HUES64 (cell line): ENCODE measurements at regions not wholly inside any gene's neighbourhood (a gene's known extent, or its start where the extent isn't known, plus 50 kb on each side); places are given as distances from the start of the nearest gene placed in this dataset.
"Not testable (repeated sequence)": the region's sequence is repeated elsewhere in the genome, so short reads cannot be mapped to it uniquely, and the experiment has no call there.

ENCODE experiments used
- H3K27ac ChIP-seq: 2 replicates; pipeline ENCODE4 v1.7.0; 2013; ENCODE audit warnings: low read depth, low read length, inconsistent platforms
- H3K27me3 ChIP-seq: 2 replicates; pipeline ENCODE4 v1.6.1; 2013; ENCODE audit warnings: mild to moderate bottlenecking, low read length; ENCODE audit not compliant: insufficient read depth
- H3K36me3 ChIP-seq: 2 replicates; pipeline ENCODE4 v1.6.1; 2013; ENCODE audit warnings: mild to moderate bottlenecking, low read length; ENCODE audit not compliant: insufficient read depth
- H3K4me1 ChIP-seq: 2 replicates; pipeline ENCODE4 v1.6.1; 2013; ENCODE audit warnings: mild to moderate bottlenecking, low read length, moderate library complexity; ENCODE audit not compliant: insufficient read depth
- H3K4me3 ChIP-seq: 2 replicates; pipeline ENCODE4 v1.5.1; 2013; ENCODE audit warnings: mild to moderate bottlenecking, low read length, moderate library complexity
- H3K9ac ChIP-seq: 2 replicates; pipeline ENCODE4 v1.6.1; 2013; ENCODE audit warnings: mild to moderate bottlenecking, low read depth, low read length
- H3K9me3 ChIP-seq: 2 replicates; pipeline ENCODE4 v1.6.1; 2013; ENCODE audit warnings: low read depth, low read length; ENCODE audit not compliant: insufficient read depth
- WGBS: fragments of 150-250, 120-280 bp; methylation state at CpG from one replicate; pipeline ENCODE4 v1.1.7; 2013; ENCODE audit warnings: missing lambda C conversion rate; 5-methylcytosine and 5-hydroxymethylcytosine counted together

GRCh38 chr13:62379241-62379640 is 963.6 kb upstream of the PCDH20 start:
- not testable (repeated sequence) for H3K9me3 ChIP-seq, H3K4me3 ChIP-seq, H3K4me1 ChIP-seq, H3K36me3 ChIP-seq, H3K27ac ChIP-seq, H3K9ac ChIP-seq, H3K27me3 ChIP-seq
- 94% methylated on average over 21 of the region's 21 CpGs for WGBS

- H3K9ac ChIP-seq = no peak overlapping the region
- 100% methylated on average over 1 of the region's 1 CpG for WGBS
- no peaks in the 10 kb centered on the region for H3K4me1 ChIP-seq
- H3K4me3 ChIP-seq = no peak overlapping the region
- H3K27ac ChIP-seq = no peak overlapping the region
- no peaks in the 10 kb centered on the region for H3K36me3 ChIP-seq
- H3K9me3 ChIP-seq = no peaks in the 10 kb centered on the region
- no peaks in the 10 kb centered on the region for H3K27me3 ChIP-seq
These were observed 962.2 kb upstream of the PCDH20 start for GRCh38 chr13:62377838-62378237.

- no peaks in the 10 kb centered on the region for H3K36me3 ChIP-seq
- no peak overlapping the region for H3K4me3 ChIP-seq
- H3K9me3 ChIP-seq = no peaks in the 10 kb centered on the region
- no peak overlapping the region for H3K9ac ChIP-seq
- no peaks in the 10 kb centered on the region for H3K27me3 ChIP-seq
- WGBS = 100% methylated on average over 1 of the region's 2 CpGs
- no peak overlapping the region for H3K27ac ChIP-seq
- H3K4me1 ChIP-seq = no peaks in the 10 kb centered on the region
These were observed 960.0 kb upstream of the PCDH20 start for GRCh38 chr13:62375653-62376052.

GRCh38 chr13:62371737-62372136 is 956.1 kb upstream of the PCDH20 start:
- H3K27ac ChIP-seq = no peak overlapping the region
- H3K36me3 ChIP-seq = no peaks in the 10 kb centered on the region
- H3K9ac ChIP-seq = no peak overlapping the region
- H3K4me3 ChIP-seq = no peak overlapping the region
- WGBS = no CpG with 5 or more reads among the region's 2 CpGs
- no peaks in the 10 kb centered on the region for H3K27me3 ChIP-seq
- H3K9me3 ChIP-seq = peaks cover 4% of the 10 kb centered on the region; the same call in 1 of the 2 replicates
- no peaks in the 10 kb centered on the region for H3K4me1 ChIP-seq

GRCh38 chr13:62367971-62368370 is 952.3 kb upstream of the PCDH20 start:
- H3K27ac ChIP-seq, H3K4me1 ChIP-seq, H3K36me3 ChIP-seq, H3K9ac ChIP-seq, H3K9me3 ChIP-seq, H3K27me3 ChIP-seq, H3K4me3 ChIP-seq: not testable (repeated sequence)
- WGBS = 93% methylated on average over 2 of the region's 3 CpGs

GRCh38 chr13:62360609-62361008 is 945.0 kb upstream of the PCDH20 start:
- no peak overlapping the region for H3K4me3 ChIP-seq
- H3K27me3 ChIP-seq = no peaks in the 10 kb centered on the region
- H3K9me3 ChIP-seq = no peaks in the 10 kb centered on the region
- H3K36me3 ChIP-seq = no peaks in the 10 kb centered on the region
- peaks cover 8% of the 10 kb centered on the region; the same call in 1 of the 2 replicates for H3K4me1 ChIP-seq
- no peak overlapping the region for H3K27ac ChIP-seq
- no peak overlapping the region for H3K9ac ChIP-seq

GRCh38 chr13:62358646-62358932 is 942.9 kb upstream of the PCDH20 start:
- peaks cover 8% of the 10 kb centered on the region; the same call in 1 of the 2 replicates for H3K4me1 ChIP-seq
- H3K9me3 ChIP-seq = no peaks in the 10 kb centered on the region
- no peaks in the 10 kb centered on the region for H3K36me3 ChIP-seq
- H3K27me3 ChIP-seq = no peaks in the 10 kb centered on the region
- H3K4me3 ChIP-seq = no peak overlapping the region
- H3K27ac ChIP-seq = no peak overlapping the region
- no peak overlapping the region for H3K9ac ChIP-seq

GRCh38 chr13:62357887-62358645 is 942.4 kb upstream of the PCDH20 start:
- H3K4me3 ChIP-seq = no peak overlapping the region
- 24% methylated on average over 2 of the region's 2 CpGs for WGBS
- H3K4me1 ChIP-seq = peaks cover 8% of the 10 kb centered on the region; the same call in 1 of the 2 replicates
- H3K9ac ChIP-seq = no peak overlapping the region
- H3K9me3 ChIP-seq = no peaks in the 10 kb centered on the region
- no peaks in the 10 kb centered on the region for H3K36me3 ChIP-seq
- H3K27me3 ChIP-seq = no peaks in the 10 kb centered on the region
- no peak overlapping the region for H3K27ac ChIP-seq

GRCh38 chr13:62356977-62357376 is 941.3 kb upstream of the PCDH20 start:
- no peak overlapping the region for H3K4me3 ChIP-seq
- 33% methylated on average over 1 of the region's 1 CpG for WGBS
- no peaks in the 10 kb centered on the region for H3K9me3 ChIP-seq
- no peak overlapping the region for H3K27ac ChIP-seq
- H3K4me1 ChIP-seq = peaks cover 8% of the 10 kb centered on the region; the same call in 1 of the 2 replicates
- no peaks in the 10 kb centered on the region for H3K36me3 ChIP-seq
- H3K9ac ChIP-seq = no peak overlapping the region
- no peaks in the 10 kb centered on the region for H3K27me3 ChIP-seq

GRCh38 chr13:62337109-62337880 is 921.6 kb upstream of the PCDH20 start:
- WGBS = 85% methylated on average over 1 of the region's 2 CpGs
- 0 out of 2 replicates have a peak, but pooled peaks cover 6% of the 10 kb centered on the region for H3K4me1 ChIP-seq

GRCh38 chr13:62336507-62336906 is 920.9 kb upstream of the PCDH20 start:
- H3K9me3 ChIP-seq = no peaks in the 10 kb centered on the region
- no peaks in the 10 kb centered on the region for H3K36me3 ChIP-seq
- WGBS = no CpG with 5 or more reads among the region's 1 CpG
- H3K27me3 ChIP-seq = no peaks in the 10 kb centered on the region
- H3K4me3 ChIP-seq = no peak overlapping the region
- 0 out of 2 replicates have a peak, but pooled peaks cover 6% of the 10 kb centered on the region for H3K4me1 ChIP-seq
- H3K27ac ChIP-seq = no peak overlapping the region
- H3K9ac ChIP-seq = no peak overlapping the region

More at GRCh38 chr13:62337109-62337880, 921.6 kb upstream of the PCDH20 start:
- Histone ChIP-seq H3K27ac (no peak overlapping the region), H3K9me3 (no peaks in the 10 kb centered on the region), H3K4me3 (no peak overlapping the region), H3K27me3 (no peaks in the 10 kb centered on the region), H3K36me3 (no peaks in the 10 kb centered on the region), H3K9ac (no peak overlapping the region)
